ENCODE measurements at regions not wholly inside any gene's neighbourhood (a gene's known extent, or its start where the extent isn't known, plus 50 kb on each side); places are given as distances from the start of the nearest gene placed in this dataset.
"Not testable (repeated sequence)": the region's sequence is repeated elsewhere in the genome, so short reads cannot be mapped to it uniquely, and the experiment has no call there.

GRCh38 chr7:48992816-48993215 is 68.5 kb downstream of the CDC14C start:
- no peak for DNase-seq

- DNase-seq, result no peak
These were observed 77.3 kb downstream of the CDC14C start for GRCh38 chr7:49001610-49002033.

GRCh38 chr7:49010717-49011116 is 86.4 kb downstream of the CDC14C start:
- no peak for DNase-seq

DNA sequence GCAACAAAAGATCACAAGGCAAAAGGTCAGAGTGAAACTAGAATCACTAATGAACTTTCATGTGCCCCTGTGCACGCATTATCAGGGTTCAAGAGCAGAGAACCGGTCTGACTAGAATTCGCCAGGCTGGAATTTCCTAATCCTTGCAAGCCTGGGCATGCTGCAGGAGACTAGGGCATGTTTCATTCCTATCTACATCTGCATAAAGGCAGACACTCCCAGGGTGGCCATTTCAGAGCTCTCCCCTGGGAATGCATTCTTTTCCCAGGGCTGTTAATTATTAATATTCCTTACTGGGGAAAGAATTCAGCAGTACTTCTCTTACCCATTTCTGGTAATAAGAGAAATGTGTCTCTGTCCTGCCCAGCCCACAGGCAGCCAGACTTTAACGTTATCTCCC is 90.5 kb downstream of the CDC14C start:
- DNase-seq, result no peak

GRCh38 chr7:49020145-49020544 is 95.8 kb downstream of the CDC14C start:
- DNase-seq, result no peak

- no peak for DNase-seq
These were observed 98.1 kb downstream of the CDC14C start for GRCh38 chr7:49022448-49022847.

DNA sequence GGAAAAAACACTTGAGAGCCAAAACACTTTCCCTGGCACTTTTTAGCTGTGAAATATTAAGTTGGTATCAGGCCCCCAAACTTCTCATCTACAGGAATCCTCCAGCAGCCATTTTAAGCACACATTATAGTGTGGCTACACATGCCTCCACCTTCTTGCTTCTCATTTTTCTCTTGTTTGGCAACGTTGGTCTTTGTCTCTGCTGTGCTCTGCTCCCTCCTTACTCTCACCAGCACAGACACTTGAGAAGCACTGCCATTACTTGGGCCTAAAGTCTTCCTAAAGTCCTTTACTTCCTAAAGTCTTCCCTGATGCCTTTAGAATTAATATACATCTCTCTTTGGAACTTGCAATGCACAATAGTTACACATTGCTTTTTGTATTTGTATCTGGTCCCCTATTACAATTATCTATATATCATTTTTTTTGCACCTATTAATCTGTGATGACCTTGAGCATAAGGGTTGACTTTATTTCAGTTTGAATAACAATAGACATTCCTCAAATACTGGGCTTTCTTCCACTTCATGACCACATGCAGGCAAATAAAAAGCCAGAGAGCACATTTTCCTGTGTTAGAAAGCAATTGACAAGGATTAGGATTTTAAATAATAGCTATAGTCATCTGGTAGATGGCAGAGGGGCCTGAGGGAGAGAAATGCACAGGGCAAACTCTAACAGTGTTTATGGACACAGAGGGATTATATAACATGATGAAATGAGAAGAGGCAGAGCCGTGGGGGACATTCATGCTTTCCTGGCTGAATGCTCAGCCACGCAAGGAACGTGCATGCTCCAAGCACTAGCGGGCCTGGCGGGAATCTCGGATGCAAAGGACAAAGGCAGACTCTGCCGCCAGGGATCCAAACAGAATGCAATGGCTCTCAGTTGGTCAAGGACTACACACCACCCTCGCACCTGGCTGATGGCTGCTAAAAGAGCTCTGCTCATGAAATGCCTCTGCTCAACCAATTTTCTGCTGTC is 99.3 kb downstream of the CDC14C start:
- DNase-seq, result peak in 1 of 14 donors; percentile 7

DNA sequence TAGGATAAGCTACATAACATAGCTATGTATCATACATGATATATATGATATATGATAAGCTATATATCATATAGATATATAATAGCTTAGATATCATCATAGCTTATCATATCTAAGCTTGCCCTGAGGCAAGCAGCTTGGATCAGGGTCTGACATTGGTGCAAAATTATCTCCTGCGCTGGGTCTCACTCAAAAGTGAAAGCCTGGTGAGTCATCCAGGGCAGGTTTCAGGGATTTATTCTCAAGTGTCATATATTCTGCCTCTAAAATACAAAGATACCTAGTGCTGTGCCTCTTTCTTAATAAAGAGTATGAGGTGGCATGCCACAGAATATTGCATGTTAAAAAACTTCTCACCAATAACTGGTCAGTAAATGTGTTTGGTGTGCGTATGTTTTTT is 105.9 kb downstream of the CDC14C start:
- DNase-seq, result no peak

GRCh38 chr7:49033140-49033539 is 108.8 kb downstream of the CDC14C start:
- not testable (repeated sequence) for DNase-seq

DNA sequence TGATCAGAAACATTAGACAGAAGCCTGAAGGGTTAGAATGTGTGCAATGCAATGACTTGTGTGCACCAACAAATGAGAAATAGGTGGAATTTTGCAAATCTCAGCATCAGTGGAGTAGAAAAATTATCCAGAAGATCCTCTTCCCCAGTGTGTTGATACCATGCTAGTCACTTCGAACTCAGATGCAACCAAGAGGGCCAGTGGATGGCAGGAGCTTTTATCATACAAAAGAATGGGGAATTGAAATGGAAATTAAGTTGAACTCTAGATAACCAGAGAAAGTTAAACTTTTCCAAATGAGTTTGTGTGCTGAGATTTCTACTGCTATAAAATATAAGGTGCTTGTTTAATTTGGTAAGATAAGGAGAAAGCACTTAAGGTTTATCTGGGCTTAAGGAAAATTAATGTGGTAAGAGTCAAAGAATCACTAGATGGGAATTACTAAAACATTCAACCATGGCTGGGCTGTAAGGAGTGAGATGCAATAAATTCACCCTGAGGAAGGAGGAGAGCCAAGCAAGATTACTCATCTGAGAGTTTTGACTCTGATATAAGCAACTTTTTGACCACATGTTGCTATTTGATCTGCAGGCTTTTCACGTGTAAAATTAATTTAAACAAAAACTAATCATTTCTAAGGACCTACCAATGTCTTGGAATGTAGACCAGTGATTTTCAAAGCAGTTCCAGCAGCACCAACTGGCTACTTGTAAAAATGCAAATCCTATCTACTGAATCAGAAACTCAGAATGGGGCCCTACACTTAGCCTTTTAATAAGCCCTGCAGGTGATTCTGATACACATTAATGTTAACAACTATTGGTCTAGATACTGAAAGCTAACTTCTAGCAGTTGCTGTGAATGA is 113.2 kb downstream of the CDC14C start:
- no peak for DNase-seq

DNA sequence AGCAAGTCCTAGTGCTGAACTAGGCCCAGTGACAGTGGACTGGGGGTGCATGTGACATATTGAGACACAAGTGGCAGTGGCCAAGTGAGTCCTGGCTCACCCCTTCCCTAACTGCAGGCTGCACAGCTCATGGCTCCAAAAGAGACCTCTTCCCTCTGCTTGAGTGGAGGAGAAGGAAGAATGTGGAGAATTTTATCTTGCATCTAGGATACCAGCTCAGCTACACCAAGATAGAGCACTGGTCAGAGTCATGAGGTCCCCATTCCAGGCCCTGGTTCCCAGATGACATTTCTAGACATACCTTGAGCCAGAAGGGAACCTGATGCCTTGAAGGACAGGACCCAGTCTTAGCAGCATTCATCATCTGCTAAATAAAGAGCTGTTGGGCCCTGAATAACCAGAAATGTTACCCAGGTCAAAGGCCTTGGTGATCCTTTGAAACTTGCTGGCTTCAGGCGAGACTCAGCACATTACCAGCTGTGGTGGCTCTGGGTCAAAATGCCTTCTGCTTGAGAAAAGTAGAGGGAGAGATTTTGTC is 114.5 kb downstream of the CDC14C start:
- DNase-seq, result no peak

DNA sequence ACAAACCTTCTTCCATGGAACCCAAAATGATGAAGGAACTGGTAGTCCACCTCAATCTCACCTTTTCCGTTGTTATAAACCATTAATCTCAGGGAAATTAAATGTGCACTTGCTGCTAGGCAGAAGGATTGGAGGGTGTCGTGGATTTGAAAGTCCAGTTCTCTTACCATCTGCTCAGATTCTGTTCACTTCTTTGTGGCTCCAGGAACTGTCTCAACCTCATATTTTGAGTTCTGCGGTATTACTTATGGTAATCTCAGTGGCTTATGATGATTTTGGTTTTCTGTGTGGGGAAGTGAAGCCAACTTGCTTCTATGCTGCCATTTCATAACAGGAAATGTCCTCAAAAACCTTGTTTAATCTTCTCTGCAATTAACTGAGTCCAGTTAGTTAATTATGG is 136.4 kb downstream of the CDC14C start:
- no peak for DNase-seq

- DNase-seq, result no peak
These were observed 150.2 kb downstream of the CDC14C start for GRCh38 chr7:49074538-49074937.

DNA sequence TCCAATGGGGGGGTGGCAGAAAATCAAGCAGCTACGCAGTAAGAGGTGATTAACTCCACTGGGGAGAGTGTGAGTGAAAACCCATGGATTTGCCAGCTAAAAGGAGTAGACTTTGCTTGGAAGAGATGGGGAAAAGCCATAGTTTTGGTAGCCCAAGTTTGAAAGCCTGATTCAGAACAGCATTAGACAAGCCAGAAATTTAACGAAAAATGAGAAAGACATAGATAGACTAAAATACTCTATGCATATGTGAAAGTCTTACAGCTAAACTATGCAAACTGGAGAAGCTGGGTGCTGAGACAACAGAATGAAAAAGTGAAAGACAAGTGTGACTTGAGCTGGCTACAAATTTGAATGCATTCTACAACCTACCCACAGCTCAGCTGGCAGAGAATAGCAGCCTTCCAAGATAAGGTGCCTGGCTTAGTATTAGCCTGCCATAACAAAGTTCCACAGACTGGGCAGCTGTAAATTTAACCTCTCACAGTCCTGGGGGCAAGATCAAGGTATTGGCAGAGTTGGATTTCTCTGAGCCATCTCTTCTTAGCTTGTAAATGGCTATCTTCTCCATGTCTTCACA is 156.6 kb downstream of the CDC14C start:
- no peak for DNase-seq

GRCh38 chr7:49088017-49088416 is 163.7 kb downstream of the CDC14C start:
- no peak for DNase-seq

DNA sequence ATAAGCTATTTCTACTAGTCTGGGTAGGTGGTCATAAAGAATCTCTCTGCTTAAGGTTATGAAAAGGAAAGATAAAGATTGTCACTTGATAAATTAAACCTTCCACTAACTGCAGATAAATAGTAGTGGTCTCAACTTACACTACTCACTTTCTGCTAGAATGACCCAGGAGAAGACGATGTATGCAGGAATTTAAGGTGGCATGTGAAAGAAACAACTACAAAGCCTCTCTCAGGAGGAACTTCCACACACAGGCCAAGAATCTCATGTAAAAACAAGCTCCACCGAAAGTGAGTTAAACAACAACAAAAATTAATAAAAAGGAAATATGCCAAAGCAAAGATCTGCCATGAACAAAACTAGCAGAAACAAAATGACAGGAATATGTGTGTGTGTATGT is 165.4 kb downstream of the CDC14C start:
- DNase-seq, result no peak

- no peak for DNase-seq
These were observed 166.7 kb downstream of the CDC14C start for GRCh38 chr7:49091089-49091488.

DNA sequence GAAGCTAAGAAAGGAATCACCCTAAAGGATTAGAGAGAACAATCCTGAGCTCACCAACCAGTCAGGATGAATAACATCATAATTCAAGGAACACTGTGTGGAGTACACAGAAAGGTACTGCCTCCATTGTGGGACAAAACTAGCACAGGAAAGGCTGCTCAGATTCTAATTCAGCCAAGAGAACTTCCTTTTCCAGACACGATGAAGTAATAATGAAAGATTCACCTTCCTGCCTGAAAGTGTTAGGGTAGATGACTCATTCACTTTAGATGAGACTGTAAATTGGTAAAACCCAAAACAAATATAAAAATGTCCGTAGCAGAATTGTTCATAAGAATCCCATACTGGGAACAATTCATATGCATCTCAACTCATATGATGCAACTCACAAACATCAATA is 167.2 kb downstream of the CDC14C start:
- no peak for DNase-seq

GRCh38 chr7:49093218-49093617 is 168.9 kb downstream of the CDC14C start:
- DNase-seq, result no peak

- DNase-seq, result no peak
These were observed 170.5 kb downstream of the CDC14C start for GRCh38 chr7:49094866-49095265.

DNA sequence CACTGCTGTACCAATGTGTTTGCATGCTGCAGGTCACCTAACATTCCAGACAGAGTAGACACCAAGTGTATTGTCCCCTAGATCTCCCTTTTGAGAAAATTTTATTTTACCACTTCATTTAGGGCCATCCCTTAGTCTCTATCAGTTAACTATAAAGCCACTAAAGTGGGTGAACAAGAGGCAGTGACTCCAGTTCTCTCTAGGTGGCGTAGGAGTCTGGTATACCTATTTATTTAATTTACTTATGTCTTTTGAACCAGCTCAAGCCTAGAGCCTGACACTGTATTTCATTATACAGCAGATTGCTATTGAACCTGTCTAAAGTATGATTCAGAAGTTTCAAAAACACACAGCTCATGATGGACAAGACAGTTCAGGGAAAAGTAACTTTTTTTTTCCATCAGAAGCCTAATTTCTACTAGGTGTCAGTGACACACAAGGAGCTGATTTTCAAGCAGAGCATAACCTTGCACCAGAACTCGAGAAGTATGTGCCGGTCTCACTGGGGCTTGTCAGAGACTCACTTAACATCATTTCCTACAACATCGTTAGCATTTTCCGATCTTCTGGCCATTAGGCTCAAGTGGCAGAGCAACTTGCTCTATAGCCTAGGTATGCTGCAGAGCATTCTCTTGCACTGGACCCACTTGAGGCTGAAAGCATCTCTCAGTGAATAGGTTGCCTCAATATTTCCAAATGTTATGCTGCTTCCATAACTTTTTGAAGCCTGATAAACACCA is 175.4 kb downstream of the CDC14C start:
- no peak for DNase-seq

Measured in C1 segment of cervical spinal cord (tissue), 14 donors.